ENCODE measurements at regions not wholly inside any gene's neighbourhood (a gene's known extent, or its start where the extent isn't known, plus 50 kb on each side); places are given as distances from the start of the nearest gene placed in this dataset.

GRCh38 chr18:1522249-1522615 lies 617.6 kb downstream of the ADCYAP1 start:
- TF ChIP-seq, protein P1, sequence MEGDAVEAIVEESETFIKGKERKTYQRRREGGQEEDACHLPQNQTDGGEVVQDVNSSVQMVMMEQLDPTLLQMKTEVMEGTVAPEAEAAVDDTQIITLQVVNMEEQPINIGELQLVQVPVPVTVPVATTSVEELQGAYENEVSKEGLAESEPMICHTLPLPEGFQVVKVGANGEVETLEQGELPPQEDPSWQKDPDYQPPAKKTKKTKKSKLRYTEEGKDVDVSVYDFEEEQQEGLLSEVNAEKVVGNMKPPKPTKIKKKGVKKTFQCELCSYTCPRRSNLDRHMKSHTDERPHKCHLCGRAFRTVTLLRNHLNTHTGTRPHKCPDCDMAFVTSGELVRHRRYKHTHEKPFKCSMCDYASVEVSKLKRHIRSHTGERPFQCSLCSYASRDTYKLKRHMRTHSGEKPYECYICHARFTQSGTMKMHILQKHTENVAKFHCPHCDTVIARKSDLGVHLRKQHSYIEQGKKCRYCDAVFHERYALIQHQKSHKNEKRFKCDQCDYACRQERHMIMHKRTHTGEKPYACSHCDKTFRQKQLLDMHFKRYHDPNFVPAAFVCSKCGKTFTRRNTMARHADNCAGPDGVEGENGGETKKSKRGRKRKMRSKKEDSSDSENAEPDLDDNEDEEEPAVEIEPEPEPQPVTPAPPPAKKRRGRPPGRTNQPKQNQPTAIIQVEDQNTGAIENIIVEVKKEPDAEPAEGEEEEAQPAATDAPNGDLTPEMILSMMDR (IDR thresholded peaks at IDR 0.05; ENCODE audit: insufficient read depth, low read depth, low read length), result no peak
- TF ChIP-seq EZH2 (IDR thresholded peaks at IDR 0.05; ENCODE audit: insufficient read depth, low read length), result no peak

Data from astrocyte (in vitro differentiated cells and primary cell).